ENCODE measurements at regions not wholly inside any gene's neighbourhood (a gene's known extent, or its start where the extent isn't known, plus 50 kb on each side); places are given as distances from the start of the nearest gene placed in this dataset.

DNA sequence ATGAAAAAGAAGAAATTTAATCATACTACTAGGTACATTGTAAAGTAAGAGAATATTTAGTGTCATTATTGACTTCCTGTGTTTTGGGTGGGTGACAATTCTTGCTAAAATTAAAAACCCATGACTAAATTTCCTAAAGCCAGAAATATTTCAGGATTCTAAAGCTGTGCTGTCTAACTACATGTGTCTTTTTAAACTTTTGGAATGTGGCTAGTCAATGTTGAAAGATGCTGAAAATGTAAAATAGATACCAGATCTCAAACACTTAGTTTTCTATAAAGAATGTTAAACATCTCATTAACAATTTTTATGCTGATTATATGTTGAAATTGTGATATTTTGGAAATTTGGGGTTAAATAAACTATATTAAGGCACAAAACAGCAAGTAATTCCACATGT lies 308.9 kb upstream of the TMCO5A start:
- Histone ChIP-seq H3K9me2 (replicated peaks; ENCODE audit: control insufficient read depth, low read length) (no peaks in the 10 kb centered on the region), H3K79me2 (ENCODE audit: control insufficient read depth, low read length) (no peaks in the 10 kb centered on the region), H3K4me2 (ENCODE audit: low read length) (no peak overlapping the region), H3K9me3 (ENCODE audit: control insufficient read depth, insufficient read depth, low read length) (no peaks in the 10 kb centered on the region), H4K20me1 (ENCODE audit: control insufficient read depth, insufficient read depth, low read depth, low read length) (no peaks in the 10 kb centered on the region), H3K36me3 (ENCODE audit: control insufficient read depth, low read length) (no peaks in the 10 kb centered on the region), H3K4me1 (ENCODE audit: control insufficient read depth, low read length) (no peaks in the 10 kb centered on the region), H3K27ac (ENCODE audit: low read depth, low read length) (no peak overlapping the region), H3F3A (ENCODE audit: control insufficient read depth, insufficient read depth) (no peaks in the 10 kb centered on the region), H3K27me3 (ENCODE audit: control insufficient read depth, low read length) (no peaks in the 10 kb centered on the region), H3K4me3 (ENCODE audit: low read length) (no peak overlapping the region)
- no peak for TF ChIP-seq EZH2phosphoT487 (IDR thresholded peaks at IDR 0.05; ENCODE audit: borderline replicate concordance, low read length)
- TF ChIP-seq, protein P1, sequence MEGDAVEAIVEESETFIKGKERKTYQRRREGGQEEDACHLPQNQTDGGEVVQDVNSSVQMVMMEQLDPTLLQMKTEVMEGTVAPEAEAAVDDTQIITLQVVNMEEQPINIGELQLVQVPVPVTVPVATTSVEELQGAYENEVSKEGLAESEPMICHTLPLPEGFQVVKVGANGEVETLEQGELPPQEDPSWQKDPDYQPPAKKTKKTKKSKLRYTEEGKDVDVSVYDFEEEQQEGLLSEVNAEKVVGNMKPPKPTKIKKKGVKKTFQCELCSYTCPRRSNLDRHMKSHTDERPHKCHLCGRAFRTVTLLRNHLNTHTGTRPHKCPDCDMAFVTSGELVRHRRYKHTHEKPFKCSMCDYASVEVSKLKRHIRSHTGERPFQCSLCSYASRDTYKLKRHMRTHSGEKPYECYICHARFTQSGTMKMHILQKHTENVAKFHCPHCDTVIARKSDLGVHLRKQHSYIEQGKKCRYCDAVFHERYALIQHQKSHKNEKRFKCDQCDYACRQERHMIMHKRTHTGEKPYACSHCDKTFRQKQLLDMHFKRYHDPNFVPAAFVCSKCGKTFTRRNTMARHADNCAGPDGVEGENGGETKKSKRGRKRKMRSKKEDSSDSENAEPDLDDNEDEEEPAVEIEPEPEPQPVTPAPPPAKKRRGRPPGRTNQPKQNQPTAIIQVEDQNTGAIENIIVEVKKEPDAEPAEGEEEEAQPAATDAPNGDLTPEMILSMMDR (IDR thresholded peaks at IDR 0.05; ENCODE audit: low read depth, low read length, poor library complexity, severe bottlenecking), result no peak

DNA sequence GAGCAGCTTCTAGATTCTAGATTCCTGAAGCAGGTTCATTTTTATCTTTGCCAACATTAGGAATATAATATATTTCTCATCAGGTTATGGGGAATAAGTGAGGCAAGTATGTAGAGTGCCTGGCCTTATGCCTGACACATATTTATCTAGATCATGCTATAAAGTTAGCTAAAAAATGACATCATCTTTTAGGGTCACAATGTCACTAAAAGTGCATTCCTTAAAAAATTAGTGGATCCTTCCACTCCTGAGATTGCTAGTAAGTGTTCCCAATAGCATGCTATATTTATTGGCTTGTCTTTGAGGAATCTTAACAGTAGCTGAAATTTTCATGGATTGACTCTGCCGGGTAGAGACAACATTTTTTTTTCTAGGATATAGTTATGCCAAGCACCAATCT lies 305.9 kb upstream of the TMCO5A start:
- Histone ChIP-seq H3K4me1 (ENCODE audit: control insufficient read depth, low read length) (no peaks in the 10 kb centered on the region), H3K27ac (ENCODE audit: low read depth, low read length) (no peak overlapping the region), H3K79me2 (ENCODE audit: control insufficient read depth, low read length) (no peaks in the 10 kb centered on the region), H3F3A (ENCODE audit: control insufficient read depth, insufficient read depth) (no peaks in the 10 kb centered on the region), H4K20me1 (ENCODE audit: control insufficient read depth, insufficient read depth, low read depth, low read length) (no peaks in the 10 kb centered on the region), H3K4me2 (ENCODE audit: low read length) (no peak overlapping the region), H3K4me3 (ENCODE audit: low read length) (no peak overlapping the region), H3K27me3 (ENCODE audit: control insufficient read depth, low read length) (no peaks in the 10 kb centered on the region), H3K9me2 (replicated peaks; ENCODE audit: control insufficient read depth, low read length) (no peaks in the 10 kb centered on the region), H3K36me3 (ENCODE audit: control insufficient read depth, low read length) (no peaks in the 10 kb centered on the region), H3K9me3 (ENCODE audit: control insufficient read depth, insufficient read depth, low read length) (no peaks in the 10 kb centered on the region)
- no peak for TF ChIP-seq EZH2phosphoT487 (IDR thresholded peaks at IDR 0.05; ENCODE audit: borderline replicate concordance, low read length)
- TF ChIP-seq, protein P1 (IDR thresholded peaks at IDR 0.05; ENCODE audit: low read depth, low read length, poor library complexity, severe bottlenecking), result no peak

DNA sequence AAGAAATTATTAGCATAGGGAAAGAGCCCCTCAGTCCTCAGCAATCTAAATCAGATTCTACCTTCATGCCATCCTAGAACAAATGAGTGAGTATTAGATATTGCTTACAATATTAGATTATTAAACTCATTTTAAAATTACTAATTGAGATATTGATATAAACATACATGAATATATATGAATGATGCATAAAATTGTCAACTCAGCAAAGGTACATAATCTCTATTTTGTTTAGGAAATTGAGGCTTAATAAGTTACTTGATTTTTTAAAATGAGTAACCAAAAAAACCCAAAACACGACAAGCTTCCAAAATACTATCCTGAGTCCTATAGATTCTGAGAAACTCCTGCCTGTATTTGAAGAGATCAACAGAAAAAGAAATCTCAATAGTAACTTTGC lies 297.7 kb upstream of the TMCO5A start:
- Histone ChIP-seq H3K9me2 (replicated peaks; ENCODE audit: control insufficient read depth, low read length) (no peaks in the 10 kb centered on the region), H3K27me3 (ENCODE audit: control insufficient read depth, low read length) (no peaks in the 10 kb centered on the region), H3K4me2 (ENCODE audit: low read length) (no peak overlapping the region), H3K4me3 (ENCODE audit: low read length) (no peak overlapping the region), H3K27ac (ENCODE audit: low read depth, low read length) (no peak overlapping the region), H4K20me1 (ENCODE audit: control insufficient read depth, insufficient read depth, low read depth, low read length) (no peaks in the 10 kb centered on the region), H3F3A (ENCODE audit: control insufficient read depth, insufficient read depth) (no peaks in the 10 kb centered on the region), H3K4me1 (ENCODE audit: control insufficient read depth, low read length) (no peaks in the 10 kb centered on the region), H3K36me3 (ENCODE audit: control insufficient read depth, low read length) (no peaks in the 10 kb centered on the region), H3K9me3 (ENCODE audit: control insufficient read depth, insufficient read depth, low read length) (no peaks in the 10 kb centered on the region), H3K79me2 (ENCODE audit: control insufficient read depth, low read length) (no peaks in the 10 kb centered on the region)
- TF ChIP-seq, protein P1 (IDR thresholded peaks at IDR 0.05; ENCODE audit: low read depth, low read length, poor library complexity, severe bottlenecking), result no peak
- TF ChIP-seq EZH2phosphoT487 (IDR thresholded peaks at IDR 0.05; ENCODE audit: borderline replicate concordance, low read length), result no peak

DNA sequence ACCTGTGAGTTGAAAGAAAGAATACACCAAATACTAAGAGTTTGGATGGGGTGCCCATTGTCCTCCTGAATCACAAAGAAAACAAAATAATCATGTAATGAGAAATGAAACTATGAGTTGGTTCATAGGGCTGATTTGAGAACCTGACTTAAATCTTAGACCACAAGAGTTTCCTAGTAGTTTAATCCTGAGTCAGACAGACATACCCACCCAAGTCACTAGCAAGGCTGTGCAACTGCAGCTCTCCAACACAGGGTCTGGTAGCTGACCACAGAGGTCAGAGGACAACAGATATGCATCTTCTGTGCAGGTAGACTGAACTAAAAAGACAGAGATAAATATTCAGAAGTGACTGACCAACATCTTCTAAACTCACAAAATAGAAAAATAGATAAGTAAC lies 296.3 kb upstream of the TMCO5A start:
- no peak overlapping the region for H3K4me3 ChIP-seq (ENCODE audit: low read length)
- no peaks in the 10 kb centered on the region for H3K79me2 ChIP-seq (ENCODE audit: control insufficient read depth, low read length)
- no peaks in the 10 kb centered on the region for H3K27me3 ChIP-seq (ENCODE audit: control insufficient read depth, low read length)
- no peaks in the 10 kb centered on the region for H3K36me3 ChIP-seq (ENCODE audit: control insufficient read depth, low read length)
- no peak overlapping the region for H3K4me2 ChIP-seq (ENCODE audit: low read length)
- no peak overlapping the region for H3K27ac ChIP-seq (ENCODE audit: low read depth, low read length)
- H3F3A ChIP-seq (ENCODE audit: control insufficient read depth, insufficient read depth), result no peaks in the 10 kb centered on the region
- TF ChIP-seq EZH2phosphoT487 (IDR thresholded peaks at IDR 0.05; ENCODE audit: borderline replicate concordance, low read length), result no peak
- TF ChIP-seq, protein P1 (IDR thresholded peaks at IDR 0.05; ENCODE audit: low read depth, low read length, poor library complexity, severe bottlenecking), result no peak
- H3K9me2 ChIP-seq (replicated peaks; ENCODE audit: control insufficient read depth, low read length), result no peaks in the 10 kb centered on the region
- H3K4me1 ChIP-seq (ENCODE audit: control insufficient read depth, low read length), result no peaks in the 10 kb centered on the region
- H3K9me3 ChIP-seq (ENCODE audit: control insufficient read depth, insufficient read depth, low read length), result no peaks in the 10 kb centered on the region
- H4K20me1 ChIP-seq (ENCODE audit: control insufficient read depth, insufficient read depth, low read depth, low read length), result no peaks in the 10 kb centered on the region
